Body of pancreas (tissue), 4 donors: ENCODE measurements at regions not wholly inside any gene's neighbourhood (a gene's known extent, or its start where the extent isn't known, plus 50 kb on each side); places are given as distances from the start of the nearest gene placed in this dataset.
"Not testable (repeated sequence)": the region's sequence is repeated elsewhere in the genome, so short reads cannot be mapped to it uniquely, and the experiment has no call there.

Experiments
- CTCF ChIP-seq, 7 experiments: fragments of 450-650 bp in 4 of 7; fragments of 200-600 bp in 3 of 7; sonication (generic) in 3 of 7; IDR thresholded peaks; one replicate each; pipeline ENCODE4 v1.5.1; 2016 to 2019; ENCODE audit warnings: antibody characterized with exemption in 7 of 7
- POLR2A ChIP-seq, 3 donors: fragments of 450-650 bp; IDR thresholded peaks; one replicate each; pipeline ENCODE4 v1.6.1; 2016; ENCODE audit warnings: antibody characterized with exemption in 3 of 3, mild to moderate bottlenecking in 2 of 3

- not testable (repeated sequence) for TF ChIP-seq CTCF, POLR2A (IDR thresholded peaks at IDR 0.05)
These were observed 64.6 kb downstream of the RESF1 start for GRCh38 chr12:32023861-32024260.
